Esophagus squamous epithelium (tissue), 4 donors: ENCODE measurements at regions not wholly inside any gene's neighbourhood (a gene's known extent, or its start where the extent isn't known, plus 50 kb on each side); places are given as distances from the start of the nearest gene placed in this dataset.

Experiments
- CTCF ChIP-seq, 6 experiments: fragments of 450-650 bp in 4 of 6; fragments of 200-600 bp in 2 of 6; sonication (generic) in 2 of 6; IDR thresholded peaks; one replicate each; pipeline ENCODE4 v1.5.1; 2016 to 2019; ENCODE audit warnings: antibody characterized with exemption in 6 of 6, mild to moderate bottlenecking in 4 of 6, moderate library complexity in 4 of 6
- POLR2A ChIP-seq, 4 donors: fragments of 450-650 bp; IDR thresholded peaks; one replicate each; pipeline ENCODE4 v1.6.1; 2017; ENCODE audit warnings: antibody characterized with exemption in 4 of 4, mild to moderate bottlenecking in 4 of 4, moderate library complexity in 3 of 4

GRCh38 chr21:16577975-16578374 lies 848.2 kb downstream of the USP25 start:
- TF ChIP-seq CTCF (IDR thresholded peaks at IDR 0.05) (no peak), POLR2A (IDR thresholded peaks at IDR 0.05) (no peak)
